EH (cell line): ENCODE measurements at regions not wholly inside any gene's neighbourhood (a gene's known extent, or its start where the extent isn't known, plus 50 kb on each side); places are given as distances from the start of the nearest gene placed in this dataset.
A peak's percentile ranks its signal among the peaks of the same experiment; 100 is the strongest.

ENCODE experiments used
- DNase-seq: peaks from one replicate; pipeline ENCODE4 v3.0.0-alpha.2; 2015; ENCODE audit warnings: low read depth

DNA sequence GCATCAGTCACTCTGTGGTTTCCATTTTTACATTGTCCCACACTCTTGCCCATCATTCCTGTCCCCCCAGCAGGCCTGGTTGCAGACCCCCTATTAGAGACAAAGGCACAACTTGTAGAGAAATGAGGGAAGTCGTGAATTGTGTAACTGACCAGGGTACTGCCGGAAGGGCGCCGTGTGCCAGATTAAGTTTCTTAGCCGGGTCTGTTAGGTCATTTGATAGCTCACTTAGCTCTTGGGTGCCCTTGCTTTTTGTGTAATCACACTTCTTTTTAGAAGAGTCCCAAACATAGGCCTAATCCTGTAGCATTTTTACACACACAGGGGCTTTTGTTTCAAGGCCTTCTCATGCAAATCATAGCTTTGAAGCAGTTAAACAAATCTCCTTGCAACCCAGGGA is 87.2 kb downstream of the CTAGE1 start:
- no peak for DNase-seq

DNA sequence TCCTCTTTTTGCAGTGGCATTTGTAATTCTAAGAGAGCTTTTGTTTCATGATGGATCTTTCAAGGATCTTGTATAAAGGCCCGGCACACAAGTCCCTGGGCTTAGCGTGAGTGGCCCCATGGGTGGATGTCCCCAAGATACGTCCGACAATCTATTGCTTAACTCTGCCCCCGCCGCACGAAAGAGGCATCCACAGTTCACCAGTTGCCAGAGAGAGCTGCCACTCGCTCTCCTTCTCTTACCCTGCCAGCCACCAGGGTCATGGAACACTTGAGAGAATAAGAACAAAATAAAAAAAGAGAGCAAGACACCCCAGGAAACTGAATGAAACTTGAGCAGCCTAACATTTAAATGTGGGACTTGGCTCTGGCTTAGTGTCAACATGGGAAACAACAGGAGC is 92.3 kb downstream of the CTAGE1 start:
- no peak for DNase-seq

DNA sequence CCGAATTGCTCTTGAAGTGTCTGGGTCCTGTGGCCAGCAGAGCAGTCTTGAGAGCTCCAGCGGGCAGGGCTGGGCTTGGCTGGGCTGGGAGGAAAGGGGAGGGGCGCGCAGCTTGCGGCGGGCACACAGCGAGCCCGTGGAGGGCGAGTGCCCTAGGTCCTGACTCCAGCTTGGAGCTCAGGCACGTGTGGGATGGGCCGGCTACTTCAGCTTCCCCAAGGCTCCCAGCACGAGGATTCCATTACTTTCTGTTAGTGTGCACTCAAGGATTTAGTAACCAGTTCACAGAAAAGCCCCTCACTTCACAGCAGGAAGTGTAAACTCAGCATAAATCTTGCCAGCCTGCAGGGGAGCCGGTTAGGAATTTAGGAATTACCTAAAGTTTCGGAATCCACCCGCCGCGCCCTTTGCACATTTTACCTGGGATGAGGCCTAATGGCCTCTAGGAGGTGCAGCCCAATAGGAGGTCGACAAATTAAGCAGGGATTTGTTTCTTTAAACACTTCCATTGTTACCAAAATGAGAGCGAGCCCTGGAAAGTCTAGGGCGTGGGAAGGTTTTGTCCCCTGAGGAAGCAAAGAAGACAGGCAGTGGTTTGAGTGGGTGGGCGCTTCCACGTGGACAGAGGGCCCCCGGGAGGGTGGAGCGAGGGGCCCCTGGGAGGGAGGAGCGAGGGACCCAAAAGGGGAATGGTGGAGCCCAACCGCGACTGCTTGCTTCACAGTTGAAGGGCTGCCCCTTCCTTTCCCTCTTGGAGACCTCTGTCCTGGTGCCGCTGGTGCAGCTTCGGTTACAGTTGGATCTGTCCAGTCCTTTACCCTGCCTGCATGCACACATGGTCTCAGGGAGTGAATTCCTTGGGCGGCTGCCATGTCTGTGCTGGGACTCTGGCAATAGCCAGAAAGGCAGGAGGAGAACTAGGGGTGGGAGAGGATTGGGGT is 93.3 kb downstream of the CTAGE1 start:
- DNase-seq: peak; percentile 27

- DNase-seq: no peak
Observed at GRCh38 chr18:22322243-22322691, 95.4 kb downstream of the CTAGE1 start.

DNA sequence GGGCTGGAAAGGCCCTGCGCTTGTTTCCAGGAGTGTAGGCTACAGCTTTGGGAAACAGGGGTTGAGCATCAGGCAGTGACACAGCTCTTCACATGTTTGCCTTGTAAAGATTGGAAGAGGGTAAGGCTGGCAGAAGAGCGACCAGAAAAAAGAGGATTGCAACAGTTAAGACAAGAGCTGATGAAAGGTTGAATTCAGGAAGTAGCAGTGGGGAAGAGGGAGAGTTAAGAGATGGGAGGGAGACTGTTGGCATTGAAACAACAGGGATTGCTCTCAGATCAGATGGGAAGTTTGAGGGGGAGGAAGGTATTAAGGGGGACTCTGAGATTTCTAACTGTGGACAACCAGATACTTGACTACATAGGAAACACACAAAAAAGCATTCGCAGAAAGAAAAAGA is 96.9 kb downstream of the CTAGE1 start:
- DNase-seq: no peak

- DNase-seq: no peak
Observed at GRCh38 chr18:22320155-22320554, 97.6 kb downstream of the CTAGE1 start.

- DNase-seq: peak; percentile 20
Observed at GRCh38 chr18:22318745-22319407, 98.8 kb downstream of the CTAGE1 start.

- peak; percentile 81 for DNase-seq
Observed at GRCh38 chr18:22314420-22314819, 103.3 kb downstream of the CTAGE1 start.

GRCh38 chr18:22314001-22314400 is 103.7 kb downstream of the CTAGE1 start:
- DNase-seq: peak; percentile 62

GRCh38 chr18:22311301-22311700 is 106.4 kb downstream of the CTAGE1 start:
- DNase-seq: peak; percentile 45

GRCh38 chr18:22309191-22309590 is 108.5 kb downstream of the CTAGE1 start:
- DNase-seq: peak; percentile 65

DNA sequence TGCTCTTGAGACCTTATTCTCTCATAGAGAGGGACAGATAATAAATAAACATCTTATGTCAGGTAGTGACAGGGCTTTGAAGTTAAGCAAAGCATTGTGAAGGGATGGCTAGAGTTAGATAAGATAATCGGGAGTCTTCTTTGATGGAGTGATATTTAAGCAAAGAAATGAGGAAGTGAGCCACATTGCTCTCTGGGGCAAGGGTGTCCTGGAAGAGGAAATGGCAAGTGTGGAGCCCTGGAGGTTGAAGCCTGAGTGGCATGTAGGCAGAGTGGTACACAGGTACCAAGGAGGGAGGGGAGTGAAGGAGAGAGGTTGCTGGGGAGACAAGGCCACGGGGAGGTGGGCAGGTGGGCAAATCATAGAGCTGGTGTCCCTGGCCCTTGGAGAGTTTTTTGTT is 110.2 kb downstream of the CTAGE1 start:
- DNase-seq: no peak

DNA sequence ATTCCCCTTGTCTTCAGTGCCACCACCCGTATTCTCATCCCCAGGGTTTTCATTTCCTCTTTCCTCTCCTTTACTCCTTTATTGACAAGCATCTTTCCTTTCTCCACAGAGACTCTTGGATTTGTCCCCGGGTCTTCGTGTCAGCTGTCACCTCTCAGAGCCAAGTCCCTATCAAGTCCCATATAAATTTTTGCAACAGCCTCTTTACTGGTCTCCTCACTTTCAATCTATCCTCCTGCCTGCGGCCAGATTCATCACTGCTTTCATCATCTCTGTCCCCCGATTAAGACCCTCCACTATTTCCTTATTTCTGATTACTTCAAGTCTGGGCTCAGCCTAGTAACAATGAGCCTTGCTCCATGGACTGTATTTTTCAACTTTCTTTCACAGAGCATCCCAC is 113.8 kb downstream of the CTAGE1 start:
- DNase-seq: no peak

DNA sequence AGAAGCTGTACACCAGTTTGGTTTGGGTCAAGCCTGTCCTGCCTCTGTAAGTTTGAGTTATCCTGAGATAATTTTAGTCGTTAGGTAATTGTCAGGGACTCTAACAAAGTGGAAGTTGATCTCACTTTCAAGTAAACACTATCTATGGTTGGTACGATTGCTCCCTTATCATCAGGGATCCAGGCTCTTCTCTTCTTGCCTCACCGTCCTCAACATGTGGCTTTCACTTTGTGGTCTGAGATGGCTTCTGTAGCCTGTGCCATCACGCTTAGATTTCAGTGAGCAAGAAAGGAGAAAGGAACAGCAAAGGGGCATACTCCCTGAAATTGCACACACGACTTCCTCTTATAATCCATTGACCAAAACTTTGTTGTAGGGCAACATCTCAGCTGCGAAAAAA is 115.6 kb downstream of the CTAGE1 start:
- DNase-seq: no peak

DNA sequence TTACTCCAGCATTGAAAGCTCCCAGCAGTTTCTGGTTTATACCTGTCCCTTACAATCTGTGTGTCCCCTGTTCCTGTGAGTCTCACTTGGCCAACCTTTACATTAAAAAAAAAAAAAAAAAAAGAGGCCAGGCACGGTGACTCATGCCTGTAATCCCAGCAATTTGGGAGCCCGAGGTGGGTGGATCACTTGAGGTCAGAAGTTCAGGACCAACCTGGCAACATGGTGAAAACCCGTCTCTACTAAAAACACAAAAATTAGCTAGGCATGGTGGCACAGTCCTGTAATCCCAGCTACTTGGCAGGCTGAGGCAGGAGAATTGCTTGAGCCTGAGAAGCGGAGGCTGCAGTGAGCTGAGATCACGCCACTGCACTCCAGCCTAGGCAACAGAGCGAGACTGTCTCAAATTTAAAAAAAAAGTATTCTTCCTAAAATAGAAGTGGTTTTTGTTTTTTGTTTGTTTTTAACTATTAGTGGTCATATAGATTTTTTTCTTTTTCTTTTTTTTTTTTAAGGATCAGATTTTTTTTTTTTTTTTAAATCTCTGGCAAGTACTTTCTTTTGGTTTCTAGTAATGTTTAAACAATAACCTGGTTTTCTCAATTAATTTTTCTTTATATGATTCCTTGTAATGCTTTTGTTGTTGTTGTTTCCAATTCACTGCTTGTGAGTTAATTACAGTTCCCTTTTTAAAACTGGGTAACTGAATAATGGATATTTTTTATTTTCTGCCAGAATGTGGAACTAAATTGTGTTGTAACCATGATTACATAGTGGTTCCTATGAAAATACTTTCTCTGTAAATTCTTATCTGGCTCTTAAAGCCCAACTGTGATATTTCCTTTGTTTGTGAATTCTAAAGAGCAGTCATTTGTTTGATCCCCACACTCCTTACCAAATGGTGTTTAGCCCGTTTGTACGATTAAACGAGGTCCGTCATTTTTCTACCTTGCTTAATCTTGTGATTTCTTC is 116.8 kb downstream of the CTAGE1 start:
- no peak for DNase-seq

- DNase-seq: no peak
Observed at GRCh38 chr18:22297008-22297407, 120.7 kb downstream of the CTAGE1 start.

GRCh38 chr18:22296304-22296703 is 121.4 kb downstream of the CTAGE1 start:
- DNase-seq: no peak

DNA sequence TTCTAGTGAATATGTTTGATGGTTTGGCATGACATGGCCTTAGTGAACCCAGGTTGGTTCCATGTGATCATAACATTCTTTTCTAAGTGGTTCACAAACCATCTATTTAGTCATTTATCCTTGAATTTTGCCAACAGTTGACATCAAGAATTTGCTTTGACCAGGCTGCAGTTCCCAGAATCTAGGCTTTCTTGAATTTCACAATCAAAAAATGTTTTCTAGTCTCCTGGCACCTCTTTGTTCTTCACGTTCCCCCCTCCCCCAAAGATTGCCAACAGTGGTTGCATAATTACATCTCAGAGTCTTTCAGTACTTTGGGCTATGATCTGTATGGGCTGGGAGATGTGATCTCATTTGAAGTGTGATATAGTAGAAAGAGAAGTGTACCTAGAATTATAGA is 124.0 kb downstream of the GATA6 start:
- DNase-seq: no peak

GRCh38 chr18:22290004-22290403 is 120.6 kb downstream of the GATA6 start:
- DNase-seq: no peak

DNA sequence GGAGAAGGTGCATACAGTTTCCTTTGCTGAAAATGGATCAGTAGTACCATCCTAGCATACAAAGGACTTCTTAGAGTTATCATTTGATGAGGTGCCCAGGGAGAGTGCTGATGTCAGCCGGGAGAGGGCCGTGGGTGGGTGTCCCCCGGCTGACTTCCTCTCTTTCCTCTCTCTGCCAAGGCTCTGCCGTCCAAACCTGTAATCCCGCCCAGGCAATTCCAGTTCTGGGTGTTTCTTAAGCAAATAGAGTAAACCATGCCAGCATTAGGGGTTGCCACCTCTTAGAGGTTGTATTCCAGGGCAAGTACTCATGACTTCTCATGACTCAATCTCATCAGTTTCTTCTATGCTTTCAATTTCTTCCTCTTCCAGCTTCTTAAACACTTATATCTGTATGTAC is 117.2 kb downstream of the GATA6 start:
- DNase-seq: no peak

DNA sequence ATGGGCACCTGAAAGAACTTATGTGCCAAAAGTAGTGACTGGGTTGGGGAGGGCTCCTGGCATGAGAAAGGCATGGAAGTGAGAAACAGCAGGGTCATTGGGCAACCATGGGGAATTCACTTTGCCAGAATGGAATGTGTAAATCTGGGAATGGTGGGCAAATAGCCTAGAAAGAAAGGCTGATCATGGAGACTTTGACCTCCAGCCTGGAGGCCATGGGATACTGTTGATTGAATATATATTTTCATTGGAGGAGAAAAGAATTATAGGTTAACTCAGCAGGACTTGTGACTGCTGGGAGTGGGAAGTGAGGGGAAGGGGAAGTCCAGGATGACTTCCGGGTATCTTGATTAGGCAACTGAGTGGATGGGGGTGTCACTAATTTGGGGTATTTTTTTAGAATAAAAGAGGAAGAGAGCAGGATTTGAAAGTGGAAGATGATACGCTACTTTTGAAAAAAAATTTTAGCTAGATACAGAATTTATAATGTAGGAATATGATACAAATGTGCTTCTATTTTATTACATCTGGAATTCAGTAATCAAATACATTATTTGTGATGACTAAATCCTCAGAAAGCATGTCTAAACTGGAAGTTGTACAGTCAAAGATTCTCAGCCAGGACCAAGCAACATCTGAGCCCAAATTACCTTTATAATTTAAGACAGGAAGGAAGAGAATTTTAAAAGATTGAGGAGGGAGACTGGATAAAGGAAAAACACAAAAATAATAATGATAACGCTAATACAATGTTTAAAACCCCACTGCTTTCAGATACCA is 116.2 kb downstream of the GATA6 start:
- peak; percentile 4 for DNase-seq
